Calu3 (cell line): ENCODE measurements at regions not wholly inside any gene's neighbourhood (a gene's known extent, or its start where the extent isn't known, plus 50 kb on each side); places are given as distances from the start of the nearest gene placed in this dataset.

Experiments
- BruUV-seq: library from RNA; stranded (reverse); fragments of 400-500 nt; replicated peaks from 2 replicates; lab custom pipeline; 2021; lab: Mats Ljungman, UMichigan
- CTCF ChIA-PET: fragments of 300-600 bp; sonication (Branson Sonifier 250); formaldehyde crosslinking; loops from one replicate; lab custom pipeline; 2022; ENCODE audit warnings: antibody characterized with exemption; lab: Charles Lee
- DNase-seq: peaks from one replicate; pipeline ENCODE4 v3.0.0; 2022
- H3K27ac Mint-ChIP-seq: one replicate; pipeline ENCODE4 v1.8.0; 2022; ENCODE audit warnings: mixed read lengths; ENCODE audit not compliant: unreplicated experiment
- H3K27me3 Mint-ChIP-seq: one replicate; pipeline ENCODE4 v1.8.0; 2022; ENCODE audit warnings: mixed read lengths; ENCODE audit not compliant: unreplicated experiment
- H3K36me3 Mint-ChIP-seq: one replicate; pipeline ENCODE4 v1.8.0; 2022; ENCODE audit warnings: mild to moderate bottlenecking, moderate library complexity, mixed read lengths; ENCODE audit not compliant: insufficient read depth, unreplicated experiment
- H3K4me1 Mint-ChIP-seq: one replicate; pipeline ENCODE4 v1.8.0; 2022; ENCODE audit warnings: mild to moderate bottlenecking, low read depth, mixed read lengths; ENCODE audit not compliant: unreplicated experiment
- H3K4me3 Mint-ChIP-seq: one replicate; pipeline ENCODE4 v1.8.0; 2022; ENCODE audit warnings: mild to moderate bottlenecking, low read depth, moderate library complexity, mixed read lengths; ENCODE audit not compliant: unreplicated experiment
- H3K9me3 Mint-ChIP-seq: one replicate; pipeline ENCODE4 v1.8.0; 2022; ENCODE audit warnings: low read depth, mixed read lengths; ENCODE audit not compliant: unreplicated experiment
- intact Hi-C: fragments of 100-400 bp; cut with micrococcal nuclease; formaldehyde crosslinking; loops from one replicate; pipeline ENCODE4 v1.10.0; 2022; ENCODE audit not compliant: unreplicated experiment
- TF ChIP-seq, protein P1 (sequence below): fragments of 200-600 bp; IDR thresholded peaks from one replicate; pipeline ENCODE4 v1.8.0; 2022; ENCODE audit warnings: antibody characterized with exemption; ENCODE audit not compliant: unreplicated experiment

DNA sequence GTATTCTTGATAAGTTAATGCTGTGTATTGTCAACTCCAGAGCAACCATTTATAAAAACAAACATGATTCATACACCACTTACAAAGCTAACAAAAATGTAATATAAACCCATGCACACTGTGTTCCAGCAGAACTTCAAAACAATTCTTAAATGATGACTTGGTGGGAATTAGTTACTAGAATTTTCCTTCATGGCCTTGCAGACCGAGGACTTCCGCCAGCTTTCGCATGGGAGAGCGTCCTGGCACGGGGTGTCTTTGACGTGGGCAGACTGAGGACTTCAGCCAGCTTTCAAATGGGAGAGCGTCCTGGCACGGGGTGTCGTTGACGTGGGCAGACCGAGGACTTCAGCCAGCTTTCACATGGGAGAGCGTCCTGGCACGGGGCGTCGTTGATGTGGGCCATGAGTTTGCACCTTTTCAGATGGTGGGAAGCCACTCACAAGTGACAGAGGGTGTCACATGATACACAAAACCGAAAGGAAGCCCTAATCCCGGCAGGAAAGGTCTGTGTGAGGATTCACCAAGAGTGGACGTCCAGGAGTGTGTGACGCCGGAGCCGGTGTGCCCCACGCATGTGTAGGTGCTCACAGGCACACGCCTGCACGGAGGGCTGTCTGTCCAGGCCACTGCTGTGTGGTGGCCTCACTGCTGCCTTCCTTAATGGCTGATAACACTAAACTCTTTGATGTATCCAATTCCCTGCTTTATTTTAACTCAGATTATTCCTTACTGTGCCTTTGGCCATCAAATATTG, 211.3 kb upstream of the IRX4 start:
- no TSS peak for BruUV-seq
- H3K4me3 Mint-ChIP-seq: no peak overlapping the region
- intact Hi-C loops: no loop called here

DNA sequence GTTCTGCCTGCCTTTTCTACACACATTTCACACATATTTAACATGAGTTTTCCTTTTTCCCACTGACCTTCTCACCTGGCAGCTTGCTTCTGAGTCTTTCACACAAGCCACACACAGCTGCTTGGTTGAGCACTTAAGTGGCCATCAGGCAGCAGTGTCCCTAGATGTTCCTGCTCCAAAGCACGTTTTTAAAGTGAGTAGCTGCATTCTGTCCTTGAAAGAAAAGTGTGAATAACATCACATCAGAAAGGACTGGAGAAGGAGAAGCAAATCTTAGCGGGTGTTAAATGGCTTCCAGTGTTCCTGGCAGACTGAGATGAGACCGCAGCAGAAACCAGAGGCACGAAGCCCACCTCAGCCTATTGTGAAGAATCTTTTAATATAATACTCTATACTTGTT, 209.2 kb upstream of the IRX4 start:
- CTCF ChIA-PET: no interaction called here
- no peaks in the 10 kb centered on the region for H3K36me3 Mint-ChIP-seq

More for the DNA sequence above, 211.3 kb upstream of the IRX4 start:
- Mint-ChIP-seq H3K9me3 (peaks cover 3% of the 10 kb centered on the region), H3K36me3 (no peaks in the 10 kb centered on the region), H3K4me1 (no peaks in the 10 kb centered on the region), H3K27me3 (no peaks in the 10 kb centered on the region), H3K27ac (no peak overlapping the region)
- CTCF ChIA-PET: no interaction called here
- DNase-seq: no peak
- TF ChIP-seq, protein P1, sequence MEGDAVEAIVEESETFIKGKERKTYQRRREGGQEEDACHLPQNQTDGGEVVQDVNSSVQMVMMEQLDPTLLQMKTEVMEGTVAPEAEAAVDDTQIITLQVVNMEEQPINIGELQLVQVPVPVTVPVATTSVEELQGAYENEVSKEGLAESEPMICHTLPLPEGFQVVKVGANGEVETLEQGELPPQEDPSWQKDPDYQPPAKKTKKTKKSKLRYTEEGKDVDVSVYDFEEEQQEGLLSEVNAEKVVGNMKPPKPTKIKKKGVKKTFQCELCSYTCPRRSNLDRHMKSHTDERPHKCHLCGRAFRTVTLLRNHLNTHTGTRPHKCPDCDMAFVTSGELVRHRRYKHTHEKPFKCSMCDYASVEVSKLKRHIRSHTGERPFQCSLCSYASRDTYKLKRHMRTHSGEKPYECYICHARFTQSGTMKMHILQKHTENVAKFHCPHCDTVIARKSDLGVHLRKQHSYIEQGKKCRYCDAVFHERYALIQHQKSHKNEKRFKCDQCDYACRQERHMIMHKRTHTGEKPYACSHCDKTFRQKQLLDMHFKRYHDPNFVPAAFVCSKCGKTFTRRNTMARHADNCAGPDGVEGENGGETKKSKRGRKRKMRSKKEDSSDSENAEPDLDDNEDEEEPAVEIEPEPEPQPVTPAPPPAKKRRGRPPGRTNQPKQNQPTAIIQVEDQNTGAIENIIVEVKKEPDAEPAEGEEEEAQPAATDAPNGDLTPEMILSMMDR: no peak

DNA sequence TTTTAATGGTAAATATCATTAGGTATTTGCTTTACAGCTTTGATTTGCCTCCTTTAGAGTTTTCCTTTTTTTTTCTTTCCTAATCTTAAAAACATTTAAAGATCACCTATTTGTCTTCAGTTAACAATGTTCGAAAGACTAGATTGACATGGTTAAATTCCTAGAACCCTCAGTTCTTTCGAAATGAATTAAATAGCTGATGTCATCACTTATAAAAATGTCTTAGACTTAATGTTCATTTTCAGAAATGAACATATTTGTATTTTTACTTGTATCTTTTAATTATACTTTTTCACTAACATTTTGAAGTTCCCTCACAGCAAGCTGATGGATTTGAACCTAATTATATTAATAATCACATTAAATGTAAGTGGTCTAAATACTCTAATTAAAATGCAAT, 205.3 kb upstream of the IRX4 start:
- peaks cover under 1% of the 10 kb centered on the region for H3K9me3 Mint-ChIP-seq
- no peak for DNase-seq
- TF ChIP-seq, protein P1: no peak
- no peak overlapping the region for H3K27ac Mint-ChIP-seq
- BruUV-seq: no TSS peak
- CTCF ChIA-PET: no interaction called here
- no peaks in the 10 kb centered on the region for H3K36me3 Mint-ChIP-seq
- no peaks in the 10 kb centered on the region for H3K27me3 Mint-ChIP-seq
- no peaks in the 10 kb centered on the region for H3K4me1 Mint-ChIP-seq
- no peak overlapping the region for H3K4me3 Mint-ChIP-seq
- intact Hi-C loops: no loop called here

More for the DNA sequence above, 209.2 kb upstream of the IRX4 start:
- no TSS peak for BruUV-seq
- no peaks in the 10 kb centered on the region for H3K4me1 Mint-ChIP-seq
- no peak for DNase-seq
- no peak overlapping the region for H3K4me3 Mint-ChIP-seq
- no peak overlapping the region for H3K27ac Mint-ChIP-seq
- intact Hi-C loops: no loop called here
- no peaks in the 10 kb centered on the region for H3K9me3 Mint-ChIP-seq
- no peaks in the 10 kb centered on the region for H3K27me3 Mint-ChIP-seq
- TF ChIP-seq, protein P1: no peak

DNA sequence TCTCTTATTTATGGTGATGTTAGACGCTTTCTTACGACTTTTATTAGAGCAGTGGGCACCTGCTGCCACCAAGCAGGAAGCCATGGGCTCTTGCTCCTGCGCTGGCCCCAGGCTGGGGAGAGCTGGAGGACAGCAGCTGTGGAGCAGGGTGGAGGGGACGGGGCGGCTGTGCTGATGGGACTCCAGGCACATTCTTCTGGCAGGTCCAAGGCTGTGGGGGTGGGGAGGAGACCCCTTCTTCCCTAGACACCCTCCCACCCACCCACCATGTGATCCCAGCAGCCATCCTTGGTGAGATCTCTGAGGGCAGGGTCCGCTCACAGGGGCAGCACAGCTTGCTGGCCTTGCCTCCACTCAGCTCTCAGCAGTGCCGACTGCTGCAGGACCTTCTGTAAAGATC, 192.6 kb upstream of the IRX4 start:
- Mint-ChIP-seq H3K36me3 (no peaks in the 10 kb centered on the region), H3K9me3 (peaks cover 4% of the 10 kb centered on the region)
- intact Hi-C loops: no loop called here

More for the DNA sequence above, 192.6 kb upstream of the IRX4 start:
- no TSS peak for BruUV-seq
- no peak overlapping the region for H3K27ac Mint-ChIP-seq
- no peaks in the 10 kb centered on the region for H3K4me1 Mint-ChIP-seq
- peaks cover under 1% of the 10 kb centered on the region for H3K27me3 Mint-ChIP-seq
- H3K4me3 Mint-ChIP-seq: no peak overlapping the region
- no peak for DNase-seq
- TF ChIP-seq, protein P1: no peak
- CTCF ChIA-PET: no interaction called here
